Osteocyte (in vitro differentiated cells): ENCODE measurements at regions not wholly inside any gene's neighbourhood (a gene's known extent, or its start where the extent isn't known, plus 50 kb on each side); places are given as distances from the start of the nearest gene placed in this dataset.
"Not testable (repeated sequence)": the region's sequence is repeated elsewhere in the genome, so short reads cannot be mapped to it uniquely, and the experiment has no call there.

Experiments used
- DNase-seq: peaks from one replicate; pipeline ENCODE4 v3.0.0; 2021; ENCODE audit warnings: mixed read lengths; ENCODE audit not compliant: unreplicated experiment; ENCODE audit errors: extremely low spot score
- H3K27ac Mint-ChIP-seq: one replicate; pipeline ENCODE4 v1.8.0; 2021; ENCODE audit warnings: mild to moderate bottlenecking, mixed read lengths; ENCODE audit not compliant: unreplicated experiment
- H3K27me3 Mint-ChIP-seq: one replicate; pipeline ENCODE4 v1.8.0; 2021; ENCODE audit warnings: mixed read lengths; ENCODE audit not compliant: unreplicated experiment
- H3K36me3 Mint-ChIP-seq: one replicate; pipeline ENCODE4 v1.8.0; 2021; ENCODE audit warnings: mixed read lengths; ENCODE audit not compliant: unreplicated experiment
- H3K4me1 Mint-ChIP-seq: one replicate; pipeline ENCODE4 v1.8.0; 2021; ENCODE audit warnings: mixed read lengths; ENCODE audit not compliant: unreplicated experiment
- H3K4me3 Mint-ChIP-seq: one replicate; pipeline ENCODE4 v1.8.0; 2021; ENCODE audit warnings: mild to moderate bottlenecking, moderate library complexity, mixed read lengths; ENCODE audit not compliant: unreplicated experiment
- H3K9me3 Mint-ChIP-seq: one replicate; pipeline ENCODE4 v1.8.0; 2021; ENCODE audit warnings: mixed read lengths; ENCODE audit not compliant: unreplicated experiment
- TF ChIP-seq, protein P1 (sequence below): fragments of 200-600 bp; sonication (generic); IDR thresholded peaks from 2 replicates; pipeline ENCODE4 v1.5.0; 2021; ENCODE audit warnings: antibody characterized with exemption, mild to moderate bottlenecking, moderate library complexity

DNA sequence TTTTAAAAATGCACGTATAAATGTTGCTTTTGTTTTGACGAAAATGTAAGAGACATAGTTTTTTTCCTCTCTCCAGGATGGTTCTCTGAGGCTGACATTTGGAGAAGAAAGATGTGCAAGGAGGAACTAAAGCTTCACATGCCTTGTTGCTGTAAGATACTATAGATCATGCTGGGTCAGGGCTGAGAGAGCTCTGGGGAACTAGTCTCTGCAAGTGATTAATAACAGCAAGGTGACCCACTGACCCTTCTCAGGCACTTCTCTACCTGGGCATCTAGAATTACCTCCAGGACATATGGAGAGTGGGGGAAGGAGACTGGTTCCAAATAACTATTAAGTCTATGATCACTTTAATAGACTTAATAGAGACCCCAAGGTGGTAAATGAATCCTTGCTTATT is 246.0 kb downstream of the KBTBD8 start:
- Mint-ChIP-seq H3K36me3 (no peaks in the 10 kb centered on the region), H3K9me3 (no peaks in the 10 kb centered on the region), H3K4me3 (no peak overlapping the region), H3K27ac (no peak overlapping the region), H3K27me3 (no peaks in the 10 kb centered on the region), H3K4me1 (no peaks in the 10 kb centered on the region)
- DNase-seq = no peak
- TF ChIP-seq, protein P1, sequence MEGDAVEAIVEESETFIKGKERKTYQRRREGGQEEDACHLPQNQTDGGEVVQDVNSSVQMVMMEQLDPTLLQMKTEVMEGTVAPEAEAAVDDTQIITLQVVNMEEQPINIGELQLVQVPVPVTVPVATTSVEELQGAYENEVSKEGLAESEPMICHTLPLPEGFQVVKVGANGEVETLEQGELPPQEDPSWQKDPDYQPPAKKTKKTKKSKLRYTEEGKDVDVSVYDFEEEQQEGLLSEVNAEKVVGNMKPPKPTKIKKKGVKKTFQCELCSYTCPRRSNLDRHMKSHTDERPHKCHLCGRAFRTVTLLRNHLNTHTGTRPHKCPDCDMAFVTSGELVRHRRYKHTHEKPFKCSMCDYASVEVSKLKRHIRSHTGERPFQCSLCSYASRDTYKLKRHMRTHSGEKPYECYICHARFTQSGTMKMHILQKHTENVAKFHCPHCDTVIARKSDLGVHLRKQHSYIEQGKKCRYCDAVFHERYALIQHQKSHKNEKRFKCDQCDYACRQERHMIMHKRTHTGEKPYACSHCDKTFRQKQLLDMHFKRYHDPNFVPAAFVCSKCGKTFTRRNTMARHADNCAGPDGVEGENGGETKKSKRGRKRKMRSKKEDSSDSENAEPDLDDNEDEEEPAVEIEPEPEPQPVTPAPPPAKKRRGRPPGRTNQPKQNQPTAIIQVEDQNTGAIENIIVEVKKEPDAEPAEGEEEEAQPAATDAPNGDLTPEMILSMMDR = no peak

DNA sequence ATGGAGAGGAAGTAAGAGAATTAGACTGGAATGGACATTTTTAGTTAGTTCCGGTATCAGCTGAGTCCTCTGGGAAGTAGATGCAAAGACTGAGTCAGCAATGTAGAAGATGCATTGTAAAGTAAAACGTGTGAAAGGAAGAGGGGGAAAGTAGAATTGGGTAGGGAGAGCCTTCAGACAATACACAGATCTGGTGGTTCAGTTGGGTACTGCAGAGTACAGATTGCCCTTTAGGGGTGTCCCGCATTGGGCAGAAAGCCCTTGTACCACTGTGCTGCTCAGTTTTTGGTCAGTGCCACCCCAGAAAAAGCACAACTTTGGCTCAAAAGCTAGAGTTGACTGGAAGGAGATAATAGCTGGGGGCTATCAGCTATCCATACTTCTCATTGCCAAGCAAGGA is 247.4 kb downstream of the KBTBD8 start:
- TF ChIP-seq, protein P1 = no peak
- no peaks in the 10 kb centered on the region for H3K36me3 Mint-ChIP-seq

DNA sequence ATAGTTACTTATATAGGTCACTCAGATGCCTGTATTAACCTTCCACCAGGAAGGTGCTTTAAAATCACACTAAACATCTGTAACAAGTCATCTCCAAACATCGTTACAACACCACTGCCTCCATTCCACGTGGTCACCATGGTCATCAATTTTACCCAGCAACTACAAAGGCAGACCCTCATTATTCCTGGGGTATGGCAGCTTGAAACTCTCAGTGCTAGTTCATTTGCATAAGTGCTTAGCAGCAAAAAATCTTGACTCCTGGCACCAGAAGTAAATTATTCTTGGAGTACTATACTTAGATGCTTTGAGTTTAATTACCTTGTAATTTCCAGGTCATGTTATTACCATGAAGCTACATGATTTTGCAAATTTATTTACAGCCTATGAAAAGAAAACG is 250.6 kb downstream of the KBTBD8 start:
- no peak overlapping the region for H3K4me3 Mint-ChIP-seq
- no peak overlapping the region for H3K27ac Mint-ChIP-seq
- H3K27me3 Mint-ChIP-seq = no peaks in the 10 kb centered on the region
- TF ChIP-seq, protein P1 = no peak
- no peaks in the 10 kb centered on the region for H3K36me3 Mint-ChIP-seq
- peaks cover 7% of the 10 kb centered on the region for H3K9me3 Mint-ChIP-seq
- H3K4me1 Mint-ChIP-seq = no peaks in the 10 kb centered on the region
- DNase-seq = no peak

More for the DNA sequence above, 247.4 kb downstream of the KBTBD8 start:
- no peaks in the 10 kb centered on the region for H3K27me3 Mint-ChIP-seq
- H3K27ac Mint-ChIP-seq = no peak overlapping the region
- H3K4me3 Mint-ChIP-seq = no peak overlapping the region
- H3K4me1 Mint-ChIP-seq = no peaks in the 10 kb centered on the region
- DNase-seq = no peak
- no peaks in the 10 kb centered on the region for H3K9me3 Mint-ChIP-seq

DNA sequence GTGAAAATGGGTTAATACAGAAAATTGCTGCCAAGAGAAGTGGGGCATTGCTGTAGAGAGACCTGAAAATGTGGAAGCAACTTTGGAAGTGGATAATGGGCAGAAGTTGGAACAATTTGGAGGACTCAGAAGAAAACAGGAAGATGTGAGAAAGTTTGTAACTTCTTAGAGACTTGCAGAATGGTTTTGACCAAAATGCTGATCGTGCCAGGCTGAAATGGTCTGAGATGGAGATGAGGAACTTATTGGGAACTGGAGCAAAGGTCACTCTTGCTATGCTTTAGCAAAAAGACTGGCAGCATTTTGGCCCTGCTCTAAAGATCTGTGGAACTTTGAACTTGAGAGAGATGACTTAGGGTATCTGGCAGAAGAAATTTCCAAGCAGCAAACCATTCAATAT is 254.8 kb downstream of the KBTBD8 start:
- H3K4me1 Mint-ChIP-seq, H3K36me3 Mint-ChIP-seq, H3K27ac Mint-ChIP-seq, H3K4me3 Mint-ChIP-seq, H3K27me3 Mint-ChIP-seq, DNase-seq: not testable (repeated sequence)
- peaks cover 17% of the 10 kb centered on the region for H3K9me3 Mint-ChIP-seq

DNA sequence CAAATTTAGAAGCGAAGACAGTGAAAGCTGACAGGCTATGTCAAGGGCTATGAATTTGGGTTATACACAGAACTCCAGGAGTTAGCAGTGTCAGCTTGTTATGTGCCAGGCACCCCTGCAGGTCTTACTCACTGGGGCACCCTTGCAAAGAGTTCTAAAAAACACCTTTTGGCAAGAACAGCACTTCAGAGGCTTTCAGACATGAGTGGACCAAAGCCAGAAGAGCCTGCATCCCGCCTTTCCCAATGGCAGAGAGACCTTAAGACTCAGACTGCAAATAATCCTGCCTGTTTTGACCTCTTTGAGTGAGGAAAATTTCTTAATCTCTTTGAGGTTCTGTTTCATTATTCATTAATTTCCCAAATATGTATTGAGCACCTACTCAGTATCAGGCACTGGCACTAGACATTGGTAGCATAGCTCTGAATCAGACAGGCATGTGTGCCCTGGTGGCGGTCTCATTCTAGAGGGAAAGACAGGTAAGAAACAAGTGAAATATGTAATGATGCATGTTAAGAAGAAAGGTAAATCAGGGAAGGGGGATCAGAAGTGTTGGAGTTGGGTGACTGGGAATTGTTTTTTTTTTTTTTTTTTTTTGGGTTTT is 280.0 kb downstream of the KBTBD8 start:
- H3K9me3 Mint-ChIP-seq = peaks cover 8% of the 10 kb centered on the region

More for the DNA sequence above, 280.0 kb downstream of the KBTBD8 start:
- H3K4me3 Mint-ChIP-seq = no peak overlapping the region
- no peaks in the 10 kb centered on the region for H3K36me3 Mint-ChIP-seq
- no peak overlapping the region for H3K27ac Mint-ChIP-seq
- TF ChIP-seq, protein P1 = no peak
- no peak for DNase-seq
- H3K4me1 Mint-ChIP-seq = no peaks in the 10 kb centered on the region
- H3K27me3 Mint-ChIP-seq = no peaks in the 10 kb centered on the region
